GM12892 (cell line): ENCODE measurements at regions not wholly inside any gene's neighbourhood (a gene's known extent, or its start where the extent isn't known, plus 50 kb on each side); places are given as distances from the start of the nearest gene placed in this dataset.

Experiments used
- POLR2A ChIP-seq: IDR thresholded peaks from 2 replicates; pipeline ENCODE4 v1.6.1; 2011; ENCODE audit warnings: low read depth, low read length, control low read depth
- POLR2AphosphoS5 ChIP-seq: IDR thresholded peaks from 2 replicates; pipeline ENCODE4 v1.6.1; 2011; ENCODE audit warnings: low read depth, low read length, control low read depth
- TAF1 ChIP-seq: IDR thresholded peaks from 2 replicates; pipeline ENCODE4 v1.6.1; 2011; ENCODE audit warnings: low read depth, mild to moderate bottlenecking, control low read depth, low read length, borderline replicate concordance

GRCh38 chr1:193602705-193603104 lies 416.3 kb upstream of the B3GALT2 start:
- TF ChIP-seq POLR2A (no peak), POLR2AphosphoS5 (no peak), TAF1 (no peak)
